Breast epithelium (tissue), 4 donors: ENCODE measurements at regions not wholly inside any gene's neighbourhood (a gene's known extent, or its start where the extent isn't known, plus 50 kb on each side); places are given as distances from the start of the nearest gene placed in this dataset.

Experiments used
- DNase-seq, 2 donors: peaks; one replicate each; pipeline ENCODE4 v3.0.0-alpha.2; 2019; ENCODE audit warnings: low spot score in 2 of 2
- H3K27ac ChIP-seq, 2 donors: fragments of 200-600 bp; sonication (generic) in 1 of 2; one replicate each; pipeline ENCODE4 v1.5.1; 2016 to 2019; ENCODE audit warnings: mild to moderate bottlenecking in 1 of 2
- H3K27me3 ChIP-seq, 2 donors: fragments of 200-600 bp; sonication (generic) in 1 of 2; one replicate each; pipeline versions ENCODE4 v1.5.1 to v1.6.0; 2017 to 2019; ENCODE audit warnings: control low read depth in 1 of 2, mild to moderate bottlenecking in 1 of 2
- H3K36me3 ChIP-seq: fragments of 200-600 bp; one replicate; pipeline ENCODE4 v1.5.1; 2019
- H3K4me1 ChIP-seq, 2 donors: fragments of 200-600 bp; sonication (generic); one replicate each; pipeline ENCODE4 v1.5.1; 2016 to 2019; ENCODE audit warnings: control low read depth in 1 of 2
- H3K4me3 ChIP-seq, 3 donors: fragments of 200-600 bp; sonication (generic); 1 replicate in 2 of 3; 2 replicates in 1 of 3; pipeline ENCODE4 v1.5.1; 2016 to 2019; ENCODE audit warnings: mild to moderate bottlenecking in 3 of 3, moderate library complexity in 2 of 3
- H3K9me3 ChIP-seq, 2 donors: fragments of 200-600 bp; sonication (generic) in 1 of 2; one replicate each; pipeline ENCODE4 v1.5.1; 2016 to 2019; ENCODE audit warnings: control low read depth in 1 of 2
- CTCF ChIP-seq, 3 donors: fragments of 450-650 bp; IDR thresholded peaks; one replicate each; pipeline ENCODE4 v1.5.1; 2016 to 2017; ENCODE audit warnings: antibody characterized with exemption in 3 of 3, mild to moderate bottlenecking in 3 of 3, moderate library complexity in 3 of 3
- POLR2A ChIP-seq: fragments of 450-650 bp; IDR thresholded peaks from one replicate; pipeline ENCODE4 v1.6.1; 2016; ENCODE audit warnings: antibody characterized with exemption, mild to moderate bottlenecking, moderate library complexity
- POLR2AphosphoS5 ChIP-seq, 3 donors: sonication (generic); formaldehyde crosslinking; IDR thresholded peaks; one replicate each; pipeline ENCODE4 v1.6.1; 2017; ENCODE audit warnings: antibody characterized with exemption in 3 of 3
- intact Hi-C: fragments of 100-400 bp; cut with DNase I; formaldehyde crosslinking; loops from one replicate; pipeline ENCODE4 v1.15.1; 2023; ENCODE audit warnings: low total_unique reads

GRCh38 chr2:196244966-196245365 lies 73.6 kb upstream of the STK17B start:
- no peak for DNase-seq
- H3K27ac ChIP-seq, result no peak overlapping the region
- no peak overlapping the region for H3K4me3 ChIP-seq
- no peaks in the 10 kb centered on the region for H3K9me3 ChIP-seq
- H3K27me3 ChIP-seq, result no peaks in the 10 kb centered on the region
- H3K36me3 ChIP-seq, result no peaks in the 10 kb centered on the region
- H3K4me1 ChIP-seq, result no peaks in the 10 kb centered on the region
- intact Hi-C loops, result loop anchor here (5.0 kb wide), 1 partner anchor 1267 kb away; no protein-coding TSS in a partner anchor
- no peak for TF ChIP-seq POLR2A
- TF ChIP-seq POLR2AphosphoS5 (IDR thresholded peaks at IDR 0.05), result no peak
- no peak for TF ChIP-seq CTCF (IDR thresholded peaks at IDR 0.05)

- TF ChIP-seq CTCF (IDR thresholded peaks at IDR 0.05), result no peak
- no peak for TF ChIP-seq POLR2AphosphoS5 (IDR thresholded peaks at IDR 0.05)
- TF ChIP-seq POLR2A, result no peak
- Histone ChIP-seq H3K4me3 (no peak overlapping the region), H3K27me3 (no peaks in the 10 kb centered on the region), H3K36me3 (no peaks in the 10 kb centered on the region), H3K4me1 (no peaks in the 10 kb centered on the region), H3K9me3 (no peaks in the 10 kb centered on the region), H3K27ac (peak overlapping the region; percentile 21 to 38)
- intact Hi-C loops, result loop anchor here (5.0 kb wide), 1 partner anchor 1267 kb away; no protein-coding TSS in a partner anchor
- no peak for DNase-seq
Measured at GRCh38 chr2:196245378-196246140, 74.2 kb upstream of the STK17B start.

GRCh38 chr2:196247114-196247975 lies 76.0 kb upstream of the STK17B start:
- no peaks in the 10 kb centered on the region for H3K36me3 ChIP-seq
- no peaks in the 10 kb centered on the region for H3K4me1 ChIP-seq
- no peaks in the 10 kb centered on the region for H3K27me3 ChIP-seq
- intact Hi-C loops, result loop anchor here (5.0 kb wide), 1 partner anchor 1265 kb away; no protein-coding TSS in a partner anchor
- H3K27ac ChIP-seq, result peak overlapping the region; percentile 58 to 71
- peak overlapping the region in 1 of 3 donors; percentile 6 for H3K4me3 ChIP-seq
- TF ChIP-seq POLR2AphosphoS5 (IDR thresholded peaks at IDR 0.05), result no peak
- TF ChIP-seq POLR2A, result no peak
- TF ChIP-seq CTCF (IDR thresholded peaks at IDR 0.05), result no peak
- H3K9me3 ChIP-seq, result no peaks in the 10 kb centered on the region
- DNase-seq, result no peak

GRCh38 chr2:196247976-196248280 lies 76.5 kb upstream of the STK17B start:
- H3K4me3 ChIP-seq, result peak overlapping the region in 1 of 3 donors; percentile 6
- intact Hi-C loops, result loop anchor here (5.0 kb wide), 1 partner anchor 1264 kb away; no protein-coding TSS in a partner anchor
- TF ChIP-seq CTCF (IDR thresholded peaks at IDR 0.05) (no peak), POLR2AphosphoS5 (IDR thresholded peaks at IDR 0.05) (peak in 1 of 3 donors; percentile 22)
- DNase-seq, result no peak
- H3K27me3 ChIP-seq, result no peaks in the 10 kb centered on the region
- H3K9me3 ChIP-seq, result no peaks in the 10 kb centered on the region
- peak overlapping the region; percentile 58 to 71 for H3K27ac ChIP-seq
- no peaks in the 10 kb centered on the region for H3K36me3 ChIP-seq
- H3K4me1 ChIP-seq, result no peaks in the 10 kb centered on the region
